Neural progenitor cell (in vitro differentiated cells): ENCODE measurements at regions not wholly inside any gene's neighbourhood (a gene's known extent, or its start where the extent isn't known, plus 50 kb on each side); places are given as distances from the start of the nearest gene placed in this dataset.

Source experiments
- DNase-seq: peaks from one replicate; pipeline ENCODE4 v3.0.0-alpha.2; 2016; ENCODE audit warnings: low spot score
- H2AFZ ChIP-seq: fragments of 200-600 bp; sonication (generic); replicated peaks from 2 replicates; pipeline ENCODE4 v1.6.1; 2016; ENCODE audit warnings: antibody characterized with exemption
- H3F3A ChIP-seq: fragments of 200-600 bp; sonication (generic); 2 replicates; pipeline ENCODE4 v1.6.1; 2016; ENCODE audit warnings: antibody characterized with exemption, low read depth
- H3K27ac ChIP-seq: fragments of 200-600 bp; sonication (generic); 2 replicates; pipeline ENCODE4 v1.5.1; 2016; ENCODE audit warnings: mild to moderate bottlenecking
- H3K27me3 ChIP-seq: fragments of 200-600 bp; sonication (generic); 2 replicates; pipeline ENCODE4 v1.6.1; 2016; ENCODE audit warnings: mild to moderate bottlenecking, moderate library complexity
- H3K36me3 ChIP-seq: fragments of 200-600 bp; sonication (generic); 2 replicates; pipeline ENCODE4 v1.5.1; 2016
- H3K4me1 ChIP-seq: fragments of 200-600 bp; sonication (generic); 2 replicates; pipeline ENCODE4 v1.6.1; 2016; ENCODE audit warnings: mixed run types
- H3K4me2 ChIP-seq: fragments of 200-600 bp; sonication (generic); 2 replicates; pipeline ENCODE4 v1.6.1; 2016
- H3K4me3 ChIP-seq: fragments of 200-600 bp; sonication (generic); 2 replicates; pipeline ENCODE4 v1.5.1; 2016
- H3K79me2 ChIP-seq: fragments of 200-600 bp; sonication (generic); 2 replicates; pipeline ENCODE4 v1.6.1; 2016; ENCODE audit warnings: low read depth
- H3K9ac ChIP-seq: fragments of 200-600 bp; sonication (generic); 2 replicates; pipeline ENCODE4 v1.6.1; 2016
- H3K9me3 ChIP-seq: fragments of 200-600 bp; sonication (generic); 2 replicates; pipeline ENCODE4 v1.5.1; 2016; ENCODE audit warnings: low read depth
- H4K20me1 ChIP-seq: fragments of 200-600 bp; sonication (generic); 2 replicates; pipeline ENCODE4 v1.6.1; 2016; ENCODE audit warnings: low read depth
- H3K27ac Mint-ChIP-seq: 3 replicates; pipeline ENCODE4 v1.8.0; 2021; ENCODE audit warnings: mixed read lengths
- H3K27me3 Mint-ChIP-seq: 2 replicates; pipeline ENCODE4 v1.8.0; 2022; ENCODE audit warnings: low read depth, mild to moderate bottlenecking, inconsistent platforms, moderate library complexity, mixed read lengths; ENCODE audit not compliant: insufficient read depth
- H3K36me3 Mint-ChIP-seq: 3 replicates; pipeline ENCODE4 v1.8.0; 2021; ENCODE audit warnings: mixed read lengths
- H3K4me1 Mint-ChIP-seq: 3 replicates; pipeline ENCODE4 v1.8.0; 2021; ENCODE audit warnings: mixed read lengths
- H3K4me3 Mint-ChIP-seq: 3 replicates; pipeline ENCODE4 v1.8.0; 2021; ENCODE audit warnings: mild to moderate bottlenecking, moderate library complexity, mixed read lengths
- H3K9me3 Mint-ChIP-seq: 3 replicates; pipeline ENCODE4 v1.8.0; 2020; ENCODE audit warnings: mixed read lengths
- CTCF ChIP-seq: fragments of 200-600 bp; sonication (generic); IDR thresholded peaks from 2 replicates; pipeline ENCODE4 v1.5.1; 2017; ENCODE audit warnings: antibody characterized with exemption, mild to moderate bottlenecking
- EZH2 ChIP-seq: fragments of 200-600 bp; sonication (generic); IDR thresholded peaks from 2 replicates; pipeline ENCODE4 v1.6.1; 2017; ENCODE audit warnings: antibody characterized with exemption, mild to moderate bottlenecking, moderate library complexity
- EZH2phosphoT487 ChIP-seq: fragments of 200-600 bp; sonication (generic); IDR thresholded peaks from 2 replicates; pipeline ENCODE4 v1.6.1; 2017; ENCODE audit warnings: antibody characterized with exemption

- TF ChIP-seq CTCF (no peak), EZH2 (no peak)
- peaks cover 3% of the 10 kb centered on the region for H3K9me3 Mint-ChIP-seq
- DNase-seq, result no peak
- H3K4me1 ChIP-seq, result no peaks in the 10 kb centered on the region
- H3K36me3 Mint-ChIP-seq, result no peaks in the 10 kb centered on the region
- H2AFZ ChIP-seq, result no peak overlapping the region
- H3K4me1 Mint-ChIP-seq, result no peaks in the 10 kb centered on the region
- H3K36me3 ChIP-seq, result no peaks in the 10 kb centered on the region
- H4K20me1 ChIP-seq, result no peaks in the 10 kb centered on the region
- no peaks in the 10 kb centered on the region for H3K79me2 ChIP-seq
- H3K27ac ChIP-seq, result no peak overlapping the region
- H3K27ac Mint-ChIP-seq, result no peak overlapping the region
- no peaks in the 10 kb centered on the region for H3K9me3 ChIP-seq
- peaks cover 5% of the 10 kb centered on the region for H3F3A ChIP-seq
- H3K27me3 ChIP-seq, result no peaks in the 10 kb centered on the region
- H3K9ac ChIP-seq, result no peak overlapping the region
- H3K27me3 Mint-ChIP-seq, result peaks cover 4% of the 10 kb centered on the region
- H3K4me3 Mint-ChIP-seq, result no peak overlapping the region
- no peak overlapping the region for H3K4me3 ChIP-seq
- no peak overlapping the region for H3K4me2 ChIP-seq
Measured at GRCh38 chr2:103430191-103430590, 668.4 kb downstream of the TMEM182 start.

- no peak overlapping the region for H3K9ac ChIP-seq
- no peak overlapping the region for H2AFZ ChIP-seq
- no peaks in the 10 kb centered on the region for H3K36me3 ChIP-seq
- no peaks in the 10 kb centered on the region for H3K9me3 Mint-ChIP-seq
- H3K4me3 Mint-ChIP-seq, result no peak overlapping the region
- H3K27ac Mint-ChIP-seq, result no peak overlapping the region
- no peaks in the 10 kb centered on the region for H3K4me1 Mint-ChIP-seq
- H3K79me2 ChIP-seq, result no peaks in the 10 kb centered on the region
- no peaks in the 10 kb centered on the region for H3F3A ChIP-seq
- no peaks in the 10 kb centered on the region for H3K36me3 Mint-ChIP-seq
- H3K4me3 ChIP-seq, result no peak overlapping the region
- no peak overlapping the region for H3K4me2 ChIP-seq
- no peaks in the 10 kb centered on the region for H3K27me3 ChIP-seq
- H3K4me1 ChIP-seq, result no peaks in the 10 kb centered on the region
- H3K9me3 ChIP-seq, result no peaks in the 10 kb centered on the region
- H3K27me3 Mint-ChIP-seq, result peaks cover 2% of the 10 kb centered on the region
- no peak overlapping the region for H3K27ac ChIP-seq
- no peak for DNase-seq
- H4K20me1 ChIP-seq, result no peaks in the 10 kb centered on the region
- TF ChIP-seq EZH2phosphoT487, result no peak
- TF ChIP-seq CTCF, result no peak
- no peak for TF ChIP-seq EZH2
Measured at GRCh38 chr2:103435010-103435409, 673.2 kb downstream of the TMEM182 start.

- no peaks in the 10 kb centered on the region for H3K9me3 ChIP-seq
- no peak overlapping the region for H3K4me3 Mint-ChIP-seq
- no peaks in the 10 kb centered on the region for H3K36me3 Mint-ChIP-seq
Measured at GRCh38 chr2:103437161-103437560, 675.3 kb downstream of the TMEM182 start.

More at GRCh38 chr2:103437161-103437560, 675.3 kb downstream of the TMEM182 start:
- no peak overlapping the region for H3K27ac Mint-ChIP-seq
- peaks cover 2% of the 10 kb centered on the region for H3K27me3 Mint-ChIP-seq
- Histone ChIP-seq H2AFZ (no peak overlapping the region), H3K4me1 (no peaks in the 10 kb centered on the region), H3K27me3 (no peaks in the 10 kb centered on the region), H4K20me1 (no peaks in the 10 kb centered on the region), H3K36me3 (no peaks in the 10 kb centered on the region), H3K27ac (no peak overlapping the region), H3K4me3 (no peak overlapping the region), H3K4me2 (no peak overlapping the region), H3K79me2 (no peaks in the 10 kb centered on the region), H3F3A (no peaks in the 10 kb centered on the region), H3K9ac (no peak overlapping the region)
- no peak for TF ChIP-seq EZH2phosphoT487
- no peak for TF ChIP-seq CTCF
- no peak for TF ChIP-seq EZH2
- no peak for DNase-seq
- no peaks in the 10 kb centered on the region for H3K9me3 Mint-ChIP-seq
- H3K4me1 Mint-ChIP-seq, result no peaks in the 10 kb centered on the region
